ENCODE measurements at regions not wholly inside any gene's neighbourhood (a gene's known extent, or its start where the extent isn't known, plus 50 kb on each side); places are given as distances from the start of the nearest gene placed in this dataset.

DNA sequence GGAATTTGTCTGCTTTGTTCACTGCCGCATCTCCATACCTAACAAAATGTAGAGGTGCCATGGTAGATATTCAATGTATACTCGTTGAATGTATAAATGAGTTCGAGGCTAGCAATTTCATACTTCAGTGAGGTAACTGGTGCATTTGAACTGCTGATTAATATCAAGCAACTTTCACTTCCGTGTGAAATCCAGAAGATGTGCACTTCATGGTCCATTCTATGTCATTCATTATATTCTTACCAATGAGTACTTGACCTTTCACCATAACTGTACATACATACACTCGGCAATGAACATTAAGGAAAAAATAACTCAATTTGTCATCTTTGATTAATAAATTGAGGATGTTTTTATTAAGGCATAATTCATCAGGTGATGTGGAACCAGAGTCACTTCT, 598.5 kb downstream of the ZNF385D start:
- 69 to 78% (median 72%) methylated on average over 5 of the region's 5 CpGs for WGBS, 5 donors
- H3K4me1 ChIP-seq = no peaks in the 10 kb centered on the region
- no peaks in the 10 kb centered on the region for H3K27me3 ChIP-seq
- no peak overlapping the region for H3K4me3 ChIP-seq
- TF ChIP-seq POLR2AphosphoS5 (IDR thresholded peaks at IDR 0.05) (no peak), POLR2A (IDR thresholded peaks at IDR 0.05) (no peak), EP300 (IDR thresholded peaks at IDR 0.05) (no peak)
- TF ChIP-seq, protein P1, sequence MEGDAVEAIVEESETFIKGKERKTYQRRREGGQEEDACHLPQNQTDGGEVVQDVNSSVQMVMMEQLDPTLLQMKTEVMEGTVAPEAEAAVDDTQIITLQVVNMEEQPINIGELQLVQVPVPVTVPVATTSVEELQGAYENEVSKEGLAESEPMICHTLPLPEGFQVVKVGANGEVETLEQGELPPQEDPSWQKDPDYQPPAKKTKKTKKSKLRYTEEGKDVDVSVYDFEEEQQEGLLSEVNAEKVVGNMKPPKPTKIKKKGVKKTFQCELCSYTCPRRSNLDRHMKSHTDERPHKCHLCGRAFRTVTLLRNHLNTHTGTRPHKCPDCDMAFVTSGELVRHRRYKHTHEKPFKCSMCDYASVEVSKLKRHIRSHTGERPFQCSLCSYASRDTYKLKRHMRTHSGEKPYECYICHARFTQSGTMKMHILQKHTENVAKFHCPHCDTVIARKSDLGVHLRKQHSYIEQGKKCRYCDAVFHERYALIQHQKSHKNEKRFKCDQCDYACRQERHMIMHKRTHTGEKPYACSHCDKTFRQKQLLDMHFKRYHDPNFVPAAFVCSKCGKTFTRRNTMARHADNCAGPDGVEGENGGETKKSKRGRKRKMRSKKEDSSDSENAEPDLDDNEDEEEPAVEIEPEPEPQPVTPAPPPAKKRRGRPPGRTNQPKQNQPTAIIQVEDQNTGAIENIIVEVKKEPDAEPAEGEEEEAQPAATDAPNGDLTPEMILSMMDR (IDR thresholded peaks at IDR 0.05) = no peak
- no peaks in the 10 kb centered on the region for H3K36me3 ChIP-seq
- H3K9me3 ChIP-seq = no peaks in the 10 kb centered on the region
- no peak for DNase-seq
- intact Hi-C loops (cut with DNase I; ENCODE audit: low total_unique reads) = no loop called here
- H3K27ac ChIP-seq = no peak overlapping the region

DNA sequence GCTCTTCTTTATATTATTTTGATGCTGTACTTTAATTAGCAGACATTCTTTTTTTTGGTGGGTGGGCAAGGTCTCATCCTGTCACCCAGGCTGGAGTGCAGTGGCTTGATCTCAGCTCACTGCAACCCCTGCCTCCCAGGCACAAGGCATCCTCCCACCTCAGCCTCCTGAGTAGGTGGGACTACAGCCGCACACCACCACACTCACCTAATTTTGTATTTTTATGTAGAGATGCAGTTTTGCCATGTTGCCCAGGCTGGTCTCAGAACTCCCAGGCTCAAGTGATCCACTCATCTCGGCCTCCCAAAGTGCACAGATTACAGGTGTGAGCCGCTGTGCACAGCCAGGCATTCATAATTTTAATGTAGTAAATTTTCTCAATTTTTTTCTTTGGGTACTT, 608.1 kb downstream of the ZNF385D start:
- WGBS, 5 donors = 79 to 96% (median 92%) methylated on average over 3 of the region's 3 CpGs
- H3K27ac ChIP-seq = no peak overlapping the region

GRCh38 chr3:21142031-21142430, 609.0 kb downstream of the ZNF385D start:
- DNase-seq = no peak
- Histone ChIP-seq H3K4me3 (no peak overlapping the region), H3K27ac (no peak overlapping the region), H3K4me1 (no peaks in the 10 kb centered on the region), H3K9me3 (peaks cover 0 to 8% (median 3%) of the 10 kb centered on the region in 4 donors), H3K27me3 (no peaks in the 10 kb centered on the region), H3K36me3 (no peaks in the 10 kb centered on the region)
- TF ChIP-seq POLR2A (IDR thresholded peaks at IDR 0.05) = no peak
- no peak for TF ChIP-seq EP300 (IDR thresholded peaks at IDR 0.05)
- TF ChIP-seq POLR2AphosphoS5 (IDR thresholded peaks at IDR 0.05) = no peak
- TF ChIP-seq, protein P1 (IDR thresholded peaks at IDR 0.05) = no peak
- intact Hi-C loops (cut with DNase I; ENCODE audit: low total_unique reads) = no loop called here
- WGBS, 5 donors = 86 to 96% (median 93%) methylated on average over 5 of the region's 5 CpGs

More for the DNA sequence above, 608.1 kb downstream of the ZNF385D start:
- no peaks in the 10 kb centered on the region for H3K36me3 ChIP-seq
- DNase-seq = no peak
- H3K4me1 ChIP-seq = no peaks in the 10 kb centered on the region
- TF ChIP-seq POLR2AphosphoS5 (IDR thresholded peaks at IDR 0.05) = no peak
- TF ChIP-seq, protein P1 (IDR thresholded peaks at IDR 0.05) = no peak
- TF ChIP-seq POLR2A (IDR thresholded peaks at IDR 0.05) = no peak
- no peak for TF ChIP-seq EP300 (IDR thresholded peaks at IDR 0.05)
- peaks cover 0 to 8% (median 3%) of the 10 kb centered on the region in 4 donors for H3K9me3 ChIP-seq
- no peaks in the 10 kb centered on the region for H3K27me3 ChIP-seq
- intact Hi-C loops (cut with DNase I; ENCODE audit: low total_unique reads) = no loop called here
- H3K4me3 ChIP-seq = no peak overlapping the region

DNA sequence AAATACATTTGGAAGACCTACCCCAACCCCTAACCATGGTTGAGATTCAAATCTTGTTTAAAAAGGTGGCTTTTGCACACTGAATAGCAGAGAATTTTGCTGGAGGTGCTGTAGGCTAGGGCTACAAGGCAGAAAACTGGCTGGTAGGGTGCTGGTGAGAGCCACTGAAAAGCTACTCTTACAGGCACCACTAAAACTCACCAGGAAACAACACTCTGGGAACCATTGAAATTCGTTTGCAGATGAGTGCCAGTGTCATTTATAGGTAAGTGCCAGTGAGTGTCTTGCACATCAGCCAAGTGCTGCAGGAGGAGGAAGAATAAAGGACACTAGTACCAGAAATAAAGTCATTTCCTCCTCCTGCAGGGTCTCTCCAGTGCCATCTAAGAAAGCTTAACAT, 610.2 kb downstream of the ZNF385D start:
- Histone ChIP-seq H3K27ac (no peak overlapping the region), H3K9me3 (peaks cover 0 to 8% (median 3%) of the 10 kb centered on the region in 4 donors), H3K36me3 (no peaks in the 10 kb centered on the region), H3K4me3 (no peak overlapping the region), H3K4me1 (no peaks in the 10 kb centered on the region), H3K27me3 (no peaks in the 10 kb centered on the region)
- no peak for DNase-seq
- intact Hi-C loops (cut with DNase I; ENCODE audit: low total_unique reads) = no loop called here
- 23 to 43% (median 35%) methylated on average over 1 of the region's 1 CpG for WGBS, 5 donors
- TF ChIP-seq POLR2A (IDR thresholded peaks at IDR 0.05) (no peak), EP300 (IDR thresholded peaks at IDR 0.05) (no peak)
- TF ChIP-seq, protein P1 (IDR thresholded peaks at IDR 0.05) = no peak
